ENCODE measurements at regions not wholly inside any gene's neighbourhood (a gene's known extent, or its start where the extent isn't known, plus 50 kb on each side); places are given as distances from the start of the nearest gene placed in this dataset.

GRCh38 chr5:40240111-40240510, 439.6 kb upstream of the PTGER4 start:
- H3K4me1 ChIP-seq, result no peaks in the 10 kb centered on the region
- 43 to 63% (median 55%) methylated on average over 1 of the region's 1 CpG for WGBS, 4 donors
- H3K27me3 ChIP-seq, result no peaks in the 10 kb centered on the region
- no peak for DNase-seq
- peaks cover 0 to 19% (median 6%) of the 10 kb centered on the region in 12 donors for H3K9me3 ChIP-seq
- H3K4me3 ChIP-seq, result no peak overlapping the region
- TF ChIP-seq, protein P1, sequence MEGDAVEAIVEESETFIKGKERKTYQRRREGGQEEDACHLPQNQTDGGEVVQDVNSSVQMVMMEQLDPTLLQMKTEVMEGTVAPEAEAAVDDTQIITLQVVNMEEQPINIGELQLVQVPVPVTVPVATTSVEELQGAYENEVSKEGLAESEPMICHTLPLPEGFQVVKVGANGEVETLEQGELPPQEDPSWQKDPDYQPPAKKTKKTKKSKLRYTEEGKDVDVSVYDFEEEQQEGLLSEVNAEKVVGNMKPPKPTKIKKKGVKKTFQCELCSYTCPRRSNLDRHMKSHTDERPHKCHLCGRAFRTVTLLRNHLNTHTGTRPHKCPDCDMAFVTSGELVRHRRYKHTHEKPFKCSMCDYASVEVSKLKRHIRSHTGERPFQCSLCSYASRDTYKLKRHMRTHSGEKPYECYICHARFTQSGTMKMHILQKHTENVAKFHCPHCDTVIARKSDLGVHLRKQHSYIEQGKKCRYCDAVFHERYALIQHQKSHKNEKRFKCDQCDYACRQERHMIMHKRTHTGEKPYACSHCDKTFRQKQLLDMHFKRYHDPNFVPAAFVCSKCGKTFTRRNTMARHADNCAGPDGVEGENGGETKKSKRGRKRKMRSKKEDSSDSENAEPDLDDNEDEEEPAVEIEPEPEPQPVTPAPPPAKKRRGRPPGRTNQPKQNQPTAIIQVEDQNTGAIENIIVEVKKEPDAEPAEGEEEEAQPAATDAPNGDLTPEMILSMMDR (IDR thresholded peaks at IDR 0.05), result no peak
- no peak for TF ChIP-seq POLR2A (IDR thresholded peaks at IDR 0.05)
- no peaks in the 10 kb centered on the region for H3K36me3 ChIP-seq
- intact Hi-C loops (cut with DNase I), result loop anchor here in 1 of 10 donors (10.0 kb wide), 1 partner anchor 445 kb away; no protein-coding TSS in a partner anchor
- no peak for ATAC-seq
- no peak overlapping the region for H3K27ac ChIP-seq

GRCh38 chr5:40238066-40238745, 441.5 kb upstream of the PTGER4 start:
- Histone ChIP-seq H3K4me1 (no peaks in the 10 kb centered on the region), H3K4me3 (no peak overlapping the region), H3K36me3 (no peaks in the 10 kb centered on the region), H3K27ac (no peak overlapping the region), H3K9me3 (peaks cover 0 to 19% (median 6%) of the 10 kb centered on the region in 12 donors), H3K27me3 (no peaks in the 10 kb centered on the region)
- ATAC-seq (no peak), DNase-seq (no peak)
- intact Hi-C loops (cut with DNase I), result no loop called here
- 80 to 86% (median 84%) methylated on average over 5 of the region's 5 CpGs for WGBS, 4 donors
- TF ChIP-seq, protein P1 (IDR thresholded peaks at IDR 0.05), result no peak
- no peak for TF ChIP-seq POLR2A (IDR thresholded peaks at IDR 0.05)

- H3K27me3 ChIP-seq, result no peaks in the 10 kb centered on the region
- ATAC-seq (no peak), DNase-seq (no peak)
- TF ChIP-seq POLR2A (IDR thresholded peaks at IDR 0.05), result no peak
- TF ChIP-seq, protein P1 (IDR thresholded peaks at IDR 0.05), result no peak
- no peaks in the 10 kb centered on the region for H3K36me3 ChIP-seq
- no peak overlapping the region for H3K27ac ChIP-seq
- H3K9me3 ChIP-seq, result peaks cover 0 to 16% (median 6%) of the 10 kb centered on the region in 12 donors
- H3K4me1 ChIP-seq, result no peaks in the 10 kb centered on the region
- 79 to 91% (median 84%) methylated on average over 6 of the region's 6 CpGs for WGBS, 4 donors
- intact Hi-C loops (cut with DNase I), result no loop called here
- H3K4me3 ChIP-seq, result no peak overlapping the region
Observed at GRCh38 chr5:40235471-40236400, 444.0 kb upstream of the PTGER4 start.

- DNase-seq (no peak), ATAC-seq (no peak)
- Histone ChIP-seq H3K9me3 (no peaks in the 10 kb centered on the region), H3K27ac (no peak overlapping the region), H3K36me3 (no peaks in the 10 kb centered on the region), H3K4me3 (no peak overlapping the region), H3K27me3 (no peaks in the 10 kb centered on the region), H3K4me1 (no peaks in the 10 kb centered on the region)
- intact Hi-C loops (cut with DNase I), result no loop called here
- TF ChIP-seq, protein P1 (IDR thresholded peaks at IDR 0.05), result no peak
- no peak for TF ChIP-seq POLR2A (IDR thresholded peaks at IDR 0.05)
Observed at GRCh38 chr5:40233268-40233667, 446.4 kb upstream of the PTGER4 start.

Measured in heart left ventricle (tissue), 16 donors.